Esophagus mucosa (tissue), 1 donor: ENCODE measurements at regions not wholly inside any gene's neighbourhood (a gene's known extent, or its start where the extent isn't known, plus 50 kb on each side); places are given as distances from the start of the nearest gene placed in this dataset.

Source experiments
- ATAC-seq: fragments of 200-7000 bp; cut with Tn5 transposase; one replicate; pipeline ENCODE4 v1.9.1; 2020
- donor health status: DM: yes; HTN: yes; CAD: no.

DNA sequence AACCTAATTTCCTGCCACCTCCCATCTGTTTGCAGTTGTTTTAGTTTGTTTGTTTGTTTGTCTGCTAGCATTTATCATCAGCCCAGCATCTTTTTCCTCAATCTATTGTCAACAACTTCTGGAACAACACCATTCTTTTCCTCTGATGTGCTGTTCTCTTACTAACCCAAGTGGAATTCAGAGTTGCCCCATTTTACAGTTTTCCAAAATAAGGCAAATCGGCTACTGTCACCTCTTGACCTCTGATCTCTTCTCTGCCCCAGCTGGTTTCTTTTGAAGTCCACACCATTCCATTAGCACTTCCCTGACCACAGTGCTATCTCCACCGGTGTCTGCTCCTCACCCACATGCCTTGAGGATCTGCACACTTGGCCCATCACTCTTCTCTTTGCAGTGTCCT lies 102.4 kb downstream of the EFNB2 start:
- no peak for ATAC-seq

DNA sequence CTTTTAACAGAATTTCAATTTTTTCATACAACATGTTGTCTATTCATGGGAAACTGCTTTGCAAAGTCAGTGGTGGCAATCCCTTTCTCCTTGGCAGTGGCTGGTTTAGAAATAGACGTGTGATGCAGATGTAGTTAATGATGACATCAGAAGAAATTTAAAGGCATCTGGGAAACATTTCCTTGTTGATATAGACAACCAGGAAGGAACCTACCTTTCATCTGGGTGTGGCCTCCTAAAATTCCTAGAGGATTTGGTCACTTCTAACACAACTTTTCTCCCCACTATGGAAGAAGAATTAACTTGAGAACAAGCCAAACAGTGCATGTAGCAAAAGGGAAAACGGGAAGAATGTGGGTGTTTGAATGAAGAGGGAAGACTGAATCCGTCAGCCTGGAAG lies 102.8 kb downstream of the EFNB2 start:
- no peak for ATAC-seq

DNA sequence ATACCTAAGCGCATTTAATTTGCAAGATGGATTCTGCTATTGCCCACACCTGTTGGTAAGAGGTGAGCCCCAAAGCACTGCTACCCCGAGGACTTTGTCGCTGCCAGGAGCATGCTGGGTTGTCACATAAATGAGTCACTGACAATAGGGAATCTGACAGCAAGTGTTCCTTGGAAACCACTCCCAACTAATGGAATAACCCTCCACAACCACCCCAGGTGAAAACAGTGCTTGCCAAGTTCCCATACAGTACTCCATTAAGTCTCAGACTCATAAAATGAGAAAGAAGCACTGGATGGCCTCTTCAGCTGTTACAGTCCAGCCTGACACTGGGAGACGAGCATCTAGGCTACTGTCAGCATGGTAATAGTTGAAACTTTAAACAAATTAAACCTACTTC lies 108.6 kb downstream of the EFNB2 start:
- ATAC-seq: no peak

DNA sequence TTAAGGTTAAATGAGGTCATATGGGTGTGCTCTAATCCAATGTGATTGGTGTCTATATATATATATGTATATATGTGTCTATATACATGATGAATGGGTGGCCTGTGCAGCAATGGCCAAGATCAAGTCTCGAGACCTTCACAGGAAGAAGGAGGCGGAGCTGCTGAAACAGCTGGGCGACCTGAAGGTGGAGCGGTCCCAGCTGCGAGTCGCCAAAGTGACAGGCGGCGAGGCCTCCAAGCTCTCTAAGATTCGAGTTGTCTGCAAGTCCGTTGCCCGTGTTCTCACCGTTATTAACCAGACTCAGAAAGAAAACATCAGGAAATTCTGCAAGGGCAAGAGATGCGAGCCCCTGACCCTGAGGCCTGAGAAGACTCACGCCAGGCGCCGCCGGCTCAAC lies 109.8 kb downstream of the EFNB2 start:
- ATAC-seq: no peak

DNA sequence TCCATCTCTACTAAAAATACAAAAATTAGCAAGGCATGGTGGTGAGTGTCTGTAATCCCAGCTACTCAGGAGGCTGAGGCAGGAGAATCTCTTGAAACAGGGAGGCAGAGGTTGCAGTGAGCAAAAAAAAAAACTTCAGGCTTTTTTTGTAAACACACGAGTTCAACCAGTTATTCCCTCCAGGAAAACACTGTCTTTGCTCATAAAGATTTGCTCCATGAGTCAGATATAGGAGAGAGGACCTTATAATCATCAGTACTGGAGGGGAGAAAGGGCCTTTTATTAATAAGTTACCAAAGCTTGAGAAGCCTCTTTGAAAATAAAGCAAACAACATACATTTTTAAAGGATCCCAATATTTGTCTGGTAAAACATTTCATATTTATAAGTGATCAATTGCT lies 110.7 kb downstream of the EFNB2 start:
- ATAC-seq: no peak

DNA sequence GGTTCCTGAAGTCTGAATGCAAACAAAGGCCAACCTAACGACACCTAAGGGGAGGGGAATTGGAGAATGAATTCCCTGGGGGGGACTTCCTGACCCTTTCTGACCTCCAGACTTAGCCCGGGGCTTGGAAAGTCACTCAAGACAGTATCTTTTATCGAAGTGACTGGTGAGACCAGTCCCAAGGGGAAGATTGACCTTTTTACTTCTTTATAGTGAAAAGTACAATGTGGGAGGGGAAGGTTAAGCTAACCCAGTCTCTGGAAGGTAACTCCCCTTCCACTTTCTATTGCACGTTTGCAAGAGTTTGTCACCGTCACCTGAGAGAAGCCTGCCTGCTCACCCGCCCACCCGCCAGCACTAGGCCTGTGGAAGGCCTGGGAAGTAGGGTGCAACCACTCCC lies 111.9 kb downstream of the EFNB2 start:
- no peak for ATAC-seq

DNA sequence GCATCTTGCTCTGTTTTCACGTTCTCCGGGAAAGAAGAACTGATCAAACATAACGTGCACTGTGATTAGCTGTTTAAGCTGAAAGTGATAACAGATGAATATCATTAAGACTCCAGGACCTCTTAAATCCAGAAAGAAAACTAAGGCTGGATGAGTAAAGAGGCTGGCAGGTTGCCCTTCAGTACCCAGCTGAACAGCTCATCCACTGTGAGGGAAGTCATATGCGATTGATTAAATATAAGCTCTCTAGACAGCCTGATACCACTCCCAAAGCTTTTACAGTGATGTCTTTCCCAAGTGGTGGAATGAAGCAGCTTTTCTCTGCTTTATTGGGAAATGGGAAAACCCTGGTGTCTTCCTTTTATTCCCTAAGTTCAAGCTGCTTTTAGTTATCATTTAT lies 116.9 kb downstream of the EFNB2 start:
- no peak for ATAC-seq

DNA sequence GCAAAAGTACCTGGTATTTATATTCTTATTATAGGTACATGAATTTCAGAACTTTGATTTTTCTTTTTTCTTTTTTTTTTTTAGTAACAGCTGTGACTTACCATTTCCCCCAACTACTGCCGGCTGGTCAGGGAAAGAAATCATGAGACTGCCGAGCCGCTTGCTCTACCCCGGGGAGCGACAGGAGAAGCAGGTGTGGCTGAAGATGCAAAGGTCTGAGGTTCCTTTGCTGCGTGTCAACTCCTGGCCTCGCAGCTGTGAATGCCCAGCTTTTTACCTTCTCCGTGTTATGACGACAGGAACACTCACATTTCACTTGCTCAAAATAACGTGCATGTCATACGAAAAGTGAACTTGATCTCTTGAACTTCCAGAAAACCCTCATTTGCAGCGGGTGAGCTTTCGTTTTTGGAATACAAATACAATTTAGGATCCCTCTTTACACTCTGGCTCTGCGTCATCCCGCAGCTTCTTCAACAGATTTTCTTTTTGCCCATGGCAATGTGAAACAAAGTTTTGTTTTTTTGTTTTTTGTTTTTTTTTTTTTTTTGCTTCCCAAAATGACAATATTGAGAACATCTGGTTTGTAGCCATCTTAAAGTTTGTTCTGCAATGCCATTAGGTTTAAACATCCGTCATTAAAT lies 117.9 kb downstream of the EFNB2 start:
- ATAC-seq: no peak

DNA sequence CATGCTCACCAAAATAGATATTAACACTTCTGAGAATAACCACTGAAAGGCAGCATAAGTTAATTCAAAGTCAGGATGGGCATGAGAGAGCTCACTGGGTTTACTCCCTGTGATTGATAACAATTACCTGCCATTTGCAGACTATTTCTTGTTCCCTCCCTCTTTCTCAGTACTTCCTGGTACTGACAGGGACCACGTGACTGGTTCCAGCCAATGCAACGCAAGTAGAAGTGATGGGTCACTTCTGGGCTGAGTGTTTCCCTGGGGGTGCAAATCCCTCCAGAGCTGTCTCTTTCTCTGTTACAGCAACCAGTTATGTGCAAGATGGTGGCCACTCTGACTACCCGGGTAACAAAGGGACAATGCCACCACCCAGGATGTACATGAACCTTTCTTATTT lies 118.8 kb downstream of the EFNB2 start:
- ATAC-seq: no peak

DNA sequence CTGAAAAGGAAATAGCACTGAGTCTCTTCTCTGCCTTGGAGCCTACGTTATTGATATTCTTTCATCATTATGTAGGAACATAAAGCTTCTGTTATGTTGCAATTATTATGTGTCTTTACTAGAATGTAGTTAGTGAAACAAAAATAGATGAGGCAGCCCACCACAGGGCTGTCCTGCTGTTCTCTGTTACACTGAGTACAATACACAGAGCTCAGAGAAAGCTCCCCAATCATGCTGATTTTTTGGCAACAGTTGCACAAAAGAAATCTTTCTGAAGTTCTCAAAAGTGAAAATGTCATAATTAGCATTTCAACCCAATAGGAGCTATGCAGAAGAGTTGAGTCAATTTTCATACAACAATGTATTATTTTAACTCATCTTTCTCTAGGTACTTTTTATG lies 119.5 kb downstream of the EFNB2 start:
- no peak for ATAC-seq

DNA sequence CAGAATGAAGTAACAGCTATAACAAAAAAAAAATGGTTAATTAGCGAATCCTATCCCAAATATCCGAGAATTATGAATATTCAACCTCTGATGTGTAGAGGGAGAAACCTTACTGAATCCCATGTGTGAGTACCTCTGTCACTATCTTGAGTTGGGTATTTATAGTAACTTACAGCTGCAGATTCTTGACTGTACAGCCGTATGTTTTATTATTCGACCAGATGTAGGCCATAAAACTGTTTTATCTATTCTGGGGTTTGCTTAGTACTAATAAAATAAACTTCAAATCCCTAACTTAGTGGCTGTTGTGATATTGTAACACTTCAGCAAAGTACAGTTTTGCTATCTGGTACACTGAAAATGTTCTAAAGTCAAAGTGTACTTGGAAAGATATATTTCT lies 120.0 kb downstream of the EFNB2 start:
- ATAC-seq: no peak

DNA sequence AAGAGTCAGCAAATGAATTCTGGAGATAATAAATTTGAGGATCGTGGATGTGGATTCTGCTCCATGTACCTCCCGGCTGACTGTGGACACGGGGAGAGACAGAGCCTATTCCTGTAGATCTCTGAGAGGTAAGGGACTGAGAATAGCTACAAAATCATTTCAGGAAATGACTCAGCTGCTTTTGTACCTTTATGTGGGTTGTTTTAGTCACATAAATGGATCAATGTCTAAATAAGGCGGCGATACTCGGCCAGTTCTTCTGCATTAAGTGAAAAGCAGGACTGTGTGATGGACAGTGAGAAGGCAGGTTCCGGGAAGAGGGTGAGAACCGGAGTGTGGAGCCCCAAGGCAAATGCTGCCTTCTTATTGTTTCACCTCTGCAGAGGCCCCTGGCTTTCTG lies 128.1 kb downstream of the EFNB2 start:
- ATAC-seq: no peak

DNA sequence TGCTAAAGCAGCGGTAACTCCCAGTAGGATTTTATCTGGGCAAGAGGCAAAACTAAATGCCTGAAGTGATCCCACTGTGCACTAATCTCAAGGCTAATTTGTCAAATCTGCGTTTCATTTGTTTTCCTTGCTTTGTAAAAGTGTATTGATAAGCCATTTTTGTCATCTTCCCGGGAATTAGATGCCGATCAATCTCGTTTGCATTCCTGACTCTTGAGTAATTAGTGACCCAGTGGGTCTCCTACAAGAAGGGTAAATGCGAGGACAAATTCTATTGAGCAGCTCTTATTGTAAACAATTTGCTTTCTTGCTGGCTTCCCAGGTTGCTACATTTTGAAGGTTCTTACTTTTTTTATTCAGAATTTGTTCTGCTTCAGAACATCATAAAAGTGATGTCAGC lies 129.7 kb downstream of the EFNB2 start:
- no peak for ATAC-seq

DNA sequence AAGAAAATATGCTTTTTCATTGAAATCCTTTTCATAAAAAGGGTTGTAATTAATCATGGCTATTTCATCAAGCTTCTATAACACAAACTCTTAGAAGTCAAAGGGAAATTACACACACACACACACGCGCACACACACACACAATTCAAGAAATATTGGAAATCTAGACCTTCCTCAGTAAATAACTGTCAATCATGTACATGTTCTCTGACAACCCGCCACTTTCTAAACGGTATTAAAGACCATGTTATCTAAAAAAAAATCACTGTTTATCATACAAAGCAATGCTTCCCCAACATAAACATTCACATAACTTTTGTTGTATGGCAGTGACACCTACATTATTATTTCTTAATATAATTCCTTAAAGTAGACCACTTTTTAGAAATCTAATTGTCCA lies 132.2 kb downstream of the EFNB2 start:
- no peak for ATAC-seq

DNA sequence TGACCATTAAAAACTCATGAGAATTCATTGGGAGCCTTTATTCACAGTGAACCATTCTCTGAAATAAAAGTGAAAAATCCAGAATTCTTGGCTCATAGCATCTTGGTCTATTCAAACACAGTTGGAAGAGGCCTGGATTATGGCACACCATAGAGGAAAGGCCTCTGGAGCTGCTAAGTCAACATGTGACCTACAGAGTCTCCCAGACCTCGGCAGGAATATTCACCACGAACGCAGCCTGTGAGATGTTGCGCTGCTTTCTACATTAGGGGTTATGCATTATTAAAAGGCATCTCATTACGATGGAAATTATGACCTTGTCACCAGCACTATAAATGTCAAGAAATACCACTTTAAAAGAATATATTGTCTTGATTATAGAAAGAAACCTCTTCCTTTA lies 132.6 kb downstream of the EFNB2 start:
- no peak for ATAC-seq

DNA sequence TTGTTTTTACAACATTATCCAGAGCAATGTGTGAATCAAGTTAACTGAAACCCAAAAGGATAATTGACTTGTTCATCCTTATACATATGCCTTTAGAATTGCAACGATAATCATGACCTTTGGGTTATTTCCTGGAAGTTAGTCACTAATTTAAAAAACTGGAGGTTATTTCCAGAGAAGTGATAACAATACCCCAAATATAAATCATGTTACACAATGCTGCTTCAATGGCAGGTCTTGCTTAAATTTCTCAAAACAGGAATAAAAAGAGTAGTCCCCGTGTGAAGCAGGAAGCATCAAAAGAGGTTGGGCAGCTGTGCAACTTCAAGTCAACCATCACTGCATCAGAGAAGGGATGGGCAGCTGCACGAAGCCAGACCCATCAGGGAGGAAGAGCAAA lies 134.4 kb downstream of the EFNB2 start:
- no peak for ATAC-seq

DNA sequence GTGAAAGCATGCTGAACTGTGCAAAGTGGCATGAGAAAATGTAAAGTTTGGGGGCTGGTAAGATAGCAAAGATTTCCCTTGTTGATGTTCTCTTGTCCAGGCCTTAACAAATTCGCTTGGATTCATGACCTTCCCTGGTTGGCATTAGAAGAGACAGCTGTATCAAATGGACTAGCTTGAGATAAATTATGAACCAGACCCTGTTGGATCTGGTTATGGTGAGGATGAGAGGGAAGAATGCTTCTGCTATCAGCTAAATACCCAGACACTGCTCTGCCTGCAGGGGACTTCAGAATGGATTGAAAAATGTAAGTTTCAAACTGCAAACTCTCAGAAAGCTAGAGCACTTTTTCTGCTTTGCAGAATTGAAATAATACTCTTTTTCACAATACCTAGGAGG lies 135.2 kb downstream of the EFNB2 start:
- ATAC-seq: no peak

DNA sequence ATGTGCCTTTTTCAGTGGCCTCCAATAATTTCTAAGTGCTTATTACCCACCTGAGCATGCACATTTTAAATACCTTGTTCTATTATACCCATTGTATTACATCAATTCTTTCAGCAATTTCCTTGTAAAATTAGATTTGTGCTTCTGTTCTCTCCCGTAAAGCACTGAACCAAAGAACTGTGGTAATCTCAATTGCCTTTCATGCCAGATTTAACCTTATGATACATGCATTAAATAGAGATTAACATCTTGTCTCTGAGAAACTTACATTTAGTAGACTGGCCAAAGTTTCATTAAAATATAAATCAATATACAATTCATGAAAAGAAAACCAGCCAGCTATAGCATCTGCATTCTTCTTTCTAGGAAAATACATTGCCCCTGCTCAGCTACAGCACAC lies 137.2 kb downstream of the EFNB2 start:
- ATAC-seq: no peak

DNA sequence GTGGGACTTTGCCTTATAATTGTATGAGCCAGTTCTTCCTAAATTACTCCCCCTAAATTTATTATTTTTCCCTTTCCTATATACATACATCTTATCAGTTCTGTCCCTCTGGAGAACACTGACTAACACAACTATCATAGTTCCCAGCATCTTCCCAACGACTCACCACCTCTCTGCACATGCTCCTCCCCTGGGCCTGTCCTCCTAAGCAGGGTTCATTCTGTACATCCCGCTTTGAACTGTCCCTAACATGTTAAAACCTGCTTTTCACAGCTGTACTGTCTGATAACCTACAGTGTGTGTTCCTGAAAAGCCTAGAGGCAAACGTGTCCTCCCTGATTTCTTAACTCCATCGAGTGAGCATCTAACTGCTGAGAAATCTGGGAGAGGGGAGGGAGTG lies 141.7 kb downstream of the EFNB2 start:
- ATAC-seq: peak; percentile 76

DNA sequence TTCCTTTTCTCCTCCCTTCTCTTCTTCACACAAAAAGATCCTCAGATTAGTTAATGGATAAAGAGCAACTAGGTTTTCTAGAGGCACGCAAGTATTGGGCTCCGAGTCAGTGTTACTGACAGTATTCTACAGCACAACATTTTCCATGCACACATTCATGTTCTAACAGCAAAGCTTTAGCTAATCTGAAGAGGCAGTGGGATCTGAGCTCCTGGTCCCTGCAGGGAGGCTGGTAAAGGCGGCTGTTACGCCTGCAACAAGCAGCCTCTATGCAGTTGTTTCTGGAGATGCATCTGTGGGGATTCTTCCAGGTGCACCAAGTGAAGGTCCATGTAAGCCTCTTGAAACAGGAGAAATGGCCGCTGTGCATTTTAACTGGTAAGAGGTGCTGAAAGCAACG lies 143.8 kb downstream of the EFNB2 start:
- ATAC-seq: no peak

DNA sequence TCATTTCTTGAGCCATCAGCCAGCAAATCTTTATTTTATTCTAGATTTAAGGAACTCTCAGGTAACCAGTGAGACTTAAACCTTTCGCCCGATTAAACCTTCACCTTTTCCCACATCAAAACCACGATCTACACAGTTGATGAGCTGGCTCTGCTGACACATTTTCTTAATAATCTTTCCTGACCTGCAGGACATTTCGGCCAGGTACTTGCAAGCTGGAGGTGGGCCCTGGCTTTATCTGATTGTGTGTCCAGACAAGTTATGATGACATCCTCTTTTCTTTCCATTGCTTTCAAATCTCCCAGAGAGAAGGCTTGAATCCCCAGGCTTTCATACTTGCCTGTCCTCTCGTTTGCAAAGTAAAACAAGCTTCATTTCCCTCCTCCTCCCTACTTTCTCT lies 144.2 kb downstream of the EFNB2 start:
- ATAC-seq: no peak

DNA sequence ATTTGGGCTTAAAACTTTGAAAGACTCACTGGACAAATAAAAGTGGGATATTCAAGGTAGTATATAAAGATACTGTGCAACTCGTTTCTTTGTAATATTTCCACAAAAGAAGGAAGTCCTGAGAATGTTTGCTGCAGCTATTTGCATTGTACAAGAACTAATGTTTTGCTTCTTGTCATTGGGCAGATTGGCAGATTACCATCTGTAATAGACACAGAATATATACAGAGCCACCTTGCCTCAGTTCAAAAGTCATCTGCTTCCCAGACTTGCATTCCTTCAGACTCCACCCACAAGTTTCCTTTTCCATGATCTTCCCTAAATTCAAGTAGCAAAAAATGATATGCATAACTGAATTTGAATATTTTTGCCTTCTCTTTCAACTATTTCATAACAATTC lies 145.1 kb downstream of the EFNB2 start:
- no peak for ATAC-seq

DNA sequence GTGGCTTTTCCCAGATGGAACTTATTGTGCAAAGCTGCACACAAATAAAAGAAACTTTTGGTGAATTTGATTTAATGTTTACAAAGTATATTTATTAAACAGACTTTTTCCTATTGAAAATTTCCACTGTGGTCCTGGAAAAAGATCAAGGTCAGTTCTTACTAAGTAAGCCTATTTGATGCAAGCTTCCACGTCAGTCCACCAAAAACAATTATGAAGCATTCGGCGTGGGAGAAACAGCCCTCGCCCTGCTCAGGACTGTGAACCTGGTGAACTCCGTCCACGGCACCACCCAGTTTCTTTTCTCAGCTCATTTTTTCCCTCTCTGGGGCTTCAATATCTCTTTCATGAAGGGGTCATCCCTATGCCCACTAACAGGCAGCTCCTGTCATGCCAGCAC lies 149.8 kb downstream of the EFNB2 start:
- ATAC-seq: no peak

DNA sequence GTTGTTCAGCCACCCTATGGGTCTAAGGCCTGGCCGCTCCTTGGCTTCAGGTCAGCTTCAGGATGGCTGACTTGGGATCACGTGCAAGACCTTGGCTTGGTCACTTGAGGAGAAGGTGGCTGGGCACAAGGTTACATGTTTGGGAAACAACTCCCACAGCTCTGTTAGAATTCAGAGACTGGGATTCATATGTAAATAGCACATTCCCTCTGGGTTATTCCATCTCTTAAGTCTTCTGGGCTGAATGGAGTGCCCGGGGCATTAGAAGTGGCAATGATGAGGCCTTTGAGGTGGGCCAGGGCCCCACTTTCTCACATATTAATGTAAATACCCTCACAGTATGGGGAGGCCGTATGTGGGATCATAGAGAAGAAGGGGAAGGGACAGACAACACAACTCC lies 150.9 kb downstream of the EFNB2 start:
- ATAC-seq: no peak

DNA sequence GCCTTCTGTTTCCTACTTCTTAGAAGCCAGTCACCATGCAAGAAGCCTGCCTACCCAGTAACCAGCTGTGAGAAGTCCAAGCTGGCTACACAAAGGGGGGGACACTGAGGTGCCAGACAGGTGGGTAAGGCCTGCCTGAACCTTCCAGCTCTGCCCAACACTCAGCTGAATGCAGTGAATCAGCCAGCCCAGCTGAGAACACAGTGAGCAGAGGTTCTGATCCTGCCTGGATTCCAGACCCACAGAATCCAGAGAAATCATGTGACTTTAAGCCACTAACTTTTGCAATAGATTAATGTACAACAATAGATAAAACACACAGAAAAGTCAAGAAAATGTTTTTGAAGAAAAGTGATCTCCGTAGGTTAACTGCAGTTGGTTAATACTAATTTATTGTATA lies 151.7 kb downstream of the EFNB2 start:
- ATAC-seq: no peak

DNA sequence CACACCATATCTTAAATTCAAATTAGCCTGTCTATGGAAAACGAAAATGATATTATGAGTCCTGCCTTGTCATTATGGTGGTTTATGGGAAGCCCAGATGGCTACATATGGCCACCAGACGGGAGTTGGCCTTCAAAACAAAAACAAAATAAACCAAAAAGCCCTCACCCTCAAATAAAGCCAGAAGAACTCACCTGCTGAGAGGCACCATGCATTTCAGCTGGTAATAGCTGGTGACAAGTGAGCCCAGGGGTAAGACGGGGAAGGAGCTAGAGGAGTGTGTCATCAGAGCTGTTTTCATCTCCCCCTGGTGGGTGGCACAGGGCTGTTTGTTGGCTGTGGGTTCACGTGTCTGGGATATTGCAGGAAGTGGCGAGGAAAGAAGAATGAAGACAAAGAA lies 152.9 kb downstream of the EFNB2 start:
- no peak for ATAC-seq
